ENCODE measurements at regions not wholly inside any gene's neighbourhood (a gene's known extent, or its start where the extent isn't known, plus 50 kb on each side); places are given as distances from the start of the nearest gene placed in this dataset.
"Not testable (repeated sequence)": the region's sequence is repeated elsewhere in the genome, so short reads cannot be mapped to it uniquely, and the experiment has no call there.

DNA sequence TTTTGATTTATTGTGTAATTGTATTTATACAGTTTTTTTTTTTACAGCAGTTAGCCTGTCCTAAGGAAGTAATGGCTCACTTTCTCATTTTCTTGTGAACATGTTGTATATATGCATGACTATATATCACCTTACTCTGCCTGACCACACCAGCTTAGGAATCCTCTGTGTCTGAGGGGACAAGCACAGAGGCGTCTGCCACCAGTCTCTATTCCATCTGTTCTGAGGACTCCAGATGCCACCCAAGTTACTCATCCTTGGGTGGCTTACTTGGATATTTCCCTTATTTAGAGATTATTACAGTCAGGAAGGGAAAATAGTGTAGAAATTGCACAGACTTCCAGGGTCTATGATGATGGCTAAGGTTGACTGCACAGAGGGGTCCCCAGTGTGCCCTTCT is 256.3 kb upstream of the C9orf72 start:
- DNase-seq = no peak

- not testable (repeated sequence) for DNase-seq
Observed at GRCh38 chr9:27832108-27832507, 258.8 kb upstream of the C9orf72 start.

DNA sequence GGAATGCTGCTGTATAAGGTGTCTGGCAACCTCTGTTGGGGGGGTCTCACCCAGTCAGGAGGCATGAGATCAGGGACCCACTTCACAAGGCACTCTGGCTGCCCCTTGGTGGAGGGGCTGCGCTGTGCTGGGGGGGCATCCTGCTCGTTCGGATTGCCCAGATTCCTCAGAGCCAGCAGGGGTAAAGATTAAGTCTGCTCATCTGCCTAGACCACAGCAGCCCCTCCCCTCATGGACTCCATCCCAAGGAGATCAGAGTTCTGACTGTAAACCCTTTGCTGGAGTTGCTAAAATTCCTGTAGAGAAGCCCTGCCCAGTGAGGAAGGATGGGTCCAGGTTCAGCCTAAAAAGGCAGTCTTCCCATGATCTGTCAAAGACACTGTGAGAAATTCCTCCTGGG is 262.0 kb upstream of the C9orf72 start:
- DNase-seq = no peak

- no peak for DNase-seq
Observed at GRCh38 chr9:27835746-27836145, 262.5 kb upstream of the C9orf72 start.

DNA sequence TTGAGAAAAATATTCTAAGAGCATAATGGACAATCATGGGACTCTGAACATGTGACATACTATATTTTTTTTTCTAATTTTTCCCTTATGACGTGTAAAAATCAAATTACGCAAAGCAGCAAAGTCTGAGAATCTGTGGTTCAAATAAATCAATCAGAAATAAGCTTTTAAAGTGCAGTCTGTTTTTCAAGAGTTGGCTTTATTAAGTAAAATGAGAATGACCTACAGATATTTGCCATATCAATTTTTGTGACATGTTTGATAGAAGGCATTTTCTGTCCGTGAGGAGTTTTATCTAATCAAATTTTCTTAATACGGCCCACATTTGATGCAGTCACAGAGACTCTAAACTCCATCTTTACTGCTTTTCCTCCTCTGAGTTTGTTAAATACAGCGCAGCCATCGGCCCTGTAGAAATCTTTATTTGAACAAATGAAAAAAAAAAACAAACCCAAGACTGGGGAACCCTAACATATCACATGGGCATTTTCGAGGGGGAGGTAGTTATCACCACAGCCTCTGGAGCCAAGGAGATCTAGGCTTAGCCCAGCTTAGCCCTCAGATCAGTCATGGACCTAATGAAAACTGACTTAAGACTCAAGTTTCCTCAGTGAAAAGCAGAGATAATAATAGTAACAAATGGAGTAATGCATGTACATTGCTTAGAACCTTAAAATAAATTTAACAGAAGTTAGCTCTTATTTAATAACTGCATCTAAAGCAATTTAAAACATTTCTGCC is 263.6 kb upstream of the C9orf72 start:
- no peak for DNase-seq

DNA sequence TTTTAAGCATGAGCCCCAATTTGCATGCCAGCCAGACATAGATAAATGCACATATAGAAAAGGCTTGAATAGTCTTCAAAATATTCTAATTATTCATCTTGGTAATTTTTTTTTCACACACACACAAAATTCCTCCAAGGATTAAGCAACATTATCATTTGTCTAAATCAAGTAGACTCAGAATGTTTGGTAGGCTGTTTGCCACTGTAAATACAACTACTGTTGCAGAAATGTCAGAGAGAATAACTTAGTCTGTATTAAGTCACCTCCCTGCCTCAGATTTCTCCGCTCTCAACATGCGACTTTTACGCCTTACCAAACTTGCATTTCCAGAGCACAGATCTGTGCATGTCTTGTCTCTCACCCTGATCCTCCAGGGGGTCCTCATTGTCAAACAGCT is 265.6 kb upstream of the C9orf72 start:
- no peak for DNase-seq

DNA sequence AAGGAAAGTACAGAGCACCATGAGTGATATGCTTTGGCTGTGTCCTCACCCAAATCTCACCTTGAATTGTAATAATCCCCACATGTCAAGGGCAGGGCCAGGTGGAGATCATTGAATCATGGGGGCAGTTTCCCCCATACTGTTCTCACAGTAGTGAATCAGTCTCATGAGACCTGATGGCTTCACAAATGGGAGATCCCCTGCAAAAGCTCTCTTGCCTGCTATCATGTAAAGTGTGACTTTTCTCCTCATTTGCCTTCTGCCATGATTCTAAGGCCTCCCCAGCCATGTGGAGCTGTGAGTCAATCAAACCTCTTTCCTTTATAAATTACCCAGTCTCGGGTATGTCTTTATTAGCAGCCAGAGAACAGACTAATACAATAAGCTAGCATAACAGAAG is 266.5 kb upstream of the C9orf72 start:
- DNase-seq = not testable (repeated sequence)

DNA sequence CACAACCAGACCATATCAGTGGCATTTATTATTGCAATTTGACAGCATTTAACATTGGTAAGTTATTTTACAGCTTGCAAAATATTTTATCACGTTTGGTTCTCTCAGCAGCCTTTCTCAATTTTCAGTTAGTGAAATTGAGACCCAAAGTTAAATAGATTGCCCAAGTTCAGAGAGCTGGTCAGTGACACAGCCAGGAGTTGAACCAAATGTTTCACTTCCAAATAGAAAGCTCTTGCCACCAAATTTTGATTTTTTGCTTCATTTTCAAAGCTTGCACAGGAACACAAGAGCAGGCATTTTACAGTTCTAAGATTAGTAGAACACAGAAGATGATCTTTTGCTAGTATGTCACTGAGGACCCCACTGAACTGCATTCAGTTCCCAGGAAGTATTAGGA is 271.5 kb upstream of the C9orf72 start:
- DNase-seq = no peak

GRCh38 chr9:27847380-27847779 is 274.1 kb upstream of the C9orf72 start:
- DNase-seq = no peak

DNA sequence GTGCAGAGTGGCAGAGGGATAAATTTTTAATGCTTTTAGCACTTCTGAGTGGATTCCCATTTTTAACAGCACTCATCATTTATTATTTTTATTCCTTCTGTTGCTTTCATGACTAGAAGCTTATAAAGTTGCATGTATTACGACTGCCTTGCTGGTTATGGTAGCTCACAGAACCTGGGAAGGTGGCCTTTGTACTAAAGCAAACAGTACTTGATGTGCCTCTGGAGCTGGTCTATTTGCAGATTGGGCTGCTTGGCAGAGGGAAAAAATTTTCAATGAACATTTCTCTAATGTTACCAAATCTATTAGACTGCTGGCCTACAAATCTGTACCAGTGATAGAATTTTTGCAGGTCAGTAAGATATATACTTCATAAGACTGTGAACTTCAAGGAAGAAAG is 274.5 kb upstream of the C9orf72 start:
- no peak for DNase-seq

GRCh38 chr9:27848315-27848714 is 275.0 kb upstream of the C9orf72 start:
- no peak for DNase-seq

- no peak for DNase-seq
Observed at GRCh38 chr9:27851858-27852257, 278.6 kb upstream of the C9orf72 start.

GRCh38 chr9:27853529-27853928 is 280.2 kb upstream of the C9orf72 start:
- DNase-seq = no peak

DNA sequence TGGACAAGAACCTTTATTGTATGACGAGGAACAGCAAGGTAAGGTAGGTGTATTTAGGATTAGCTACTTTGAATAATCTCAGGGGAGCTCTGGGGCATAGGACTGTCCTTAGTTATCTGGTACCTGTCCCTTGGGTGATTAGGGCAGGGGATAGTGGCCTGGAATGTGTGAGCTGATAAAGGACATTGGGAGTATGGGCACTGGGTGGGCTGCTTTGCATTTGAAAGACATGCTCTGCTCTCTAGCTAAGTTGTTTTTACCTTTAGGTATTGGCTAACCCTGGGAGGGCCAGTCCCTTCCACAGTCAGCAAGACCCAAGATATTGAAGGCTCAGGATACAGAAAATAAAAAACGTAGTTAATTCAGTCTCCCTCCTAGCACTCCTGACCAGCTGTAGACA is 282.8 kb upstream of the C9orf72 start:
- DNase-seq = no peak

DNA sequence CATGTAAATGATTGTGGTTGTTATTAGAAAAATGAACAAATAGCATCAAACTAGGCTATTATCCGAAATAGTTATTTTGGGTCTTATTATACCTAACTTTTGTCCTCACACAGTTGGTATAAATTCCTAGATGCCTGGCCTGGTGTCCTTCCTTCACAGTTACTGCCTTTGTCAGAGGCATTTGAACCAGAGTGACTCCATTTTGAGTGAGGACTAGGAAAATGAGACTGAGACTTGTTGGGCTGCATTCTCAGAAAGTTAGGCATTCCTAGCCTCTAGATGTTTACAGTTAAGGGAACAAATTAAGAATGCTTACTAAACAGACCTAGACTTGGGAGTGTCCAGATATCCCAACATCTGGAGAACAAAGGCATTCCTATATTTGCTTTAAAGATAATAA is 283.5 kb upstream of the C9orf72 start:
- no peak for DNase-seq

DNA sequence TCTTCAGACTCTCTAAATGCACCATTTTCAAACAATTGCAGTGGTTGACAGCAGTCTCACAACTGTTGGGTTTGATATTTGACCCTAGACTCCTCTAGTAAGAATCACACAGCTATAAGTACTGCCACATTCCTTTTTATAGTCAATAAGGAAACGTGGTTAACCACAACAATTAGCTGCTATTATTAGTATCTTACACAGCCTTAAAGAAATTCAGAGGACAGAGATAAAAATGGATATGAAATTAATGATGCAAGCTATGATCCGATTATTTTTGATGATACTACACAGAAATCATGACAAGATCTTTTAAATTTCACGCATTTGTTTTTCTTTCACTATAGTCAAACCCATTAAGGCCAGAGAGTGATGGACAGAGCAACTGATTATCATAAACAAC is 288.6 kb upstream of the C9orf72 start:
- DNase-seq = no peak

GRCh38 chr9:27864644-27865438 is 291.6 kb upstream of the C9orf72 start:
- no peak for DNase-seq

GRCh38 chr9:27866741-27867140 is 293.5 kb upstream of the C9orf72 start:
- no peak for DNase-seq

- DNase-seq = no peak
Observed at GRCh38 chr9:27870404-27870803, 297.1 kb upstream of the C9orf72 start.

GRCh38 chr9:27880156-27880555 is 306.9 kb upstream of the C9orf72 start:
- no peak for DNase-seq

DNA sequence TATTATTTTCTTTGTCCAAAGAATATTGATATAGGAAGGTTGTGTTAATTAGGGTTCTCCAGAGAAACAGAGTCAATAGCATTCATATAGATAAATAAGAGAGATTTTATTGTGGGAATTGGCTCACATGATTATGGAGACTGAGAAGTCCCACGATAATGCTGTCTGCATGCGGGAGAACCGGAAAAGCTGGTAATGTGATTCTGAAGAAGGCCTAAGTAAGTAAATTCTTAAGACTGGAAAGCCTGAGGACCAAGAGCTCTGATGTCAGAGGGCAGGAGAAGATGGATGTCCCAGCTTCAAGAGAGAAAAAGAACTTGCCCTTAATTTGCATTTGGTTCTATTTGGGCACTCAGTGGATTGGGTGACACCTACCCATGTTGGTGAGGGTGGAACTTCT is 307.4 kb upstream of the C9orf72 start:
- no peak for DNase-seq

GRCh38 chr9:27888661-27889295 is 315.5 kb upstream of the C9orf72 start:
- DNase-seq = no peak

- no peak for DNase-seq
Observed at GRCh38 chr9:27924502-27924901, 351.2 kb upstream of the C9orf72 start.

- DNase-seq = no peak
Observed at GRCh38 chr9:27925815-27926214, 352.5 kb upstream of the C9orf72 start.

Data from CD4-positive, alpha-beta T cell treated with Interleukin-15 for 1 hour (primary cell).